ENCODE measurements at regions not wholly inside any gene's neighbourhood (a gene's known extent, or its start where the extent isn't known, plus 50 kb on each side); places are given as distances from the start of the nearest gene placed in this dataset.

- DNase-seq (ENCODE audit: low read depth, low spot score) (no peak), FAIRE-seq (no peak)
- Histone ChIP-seq H3K4me2 (ENCODE audit: control insufficient read depth, extremely low read depth, insufficient read depth, low read depth, low read length) (no peak overlapping the region), H2AFZ (ENCODE audit: control insufficient read depth, low read length) (no peak overlapping the region), H3K79me2 (ENCODE audit: control insufficient read depth, insufficient read depth, low read length) (no peaks in the 10 kb centered on the region), H3K4me1 (ENCODE audit: control insufficient read depth, extremely low read depth, insufficient read depth, low read length) (no peaks in the 10 kb centered on the region), H3K9me3 (ENCODE audit: control insufficient read depth, low read depth, low read length) (no peaks in the 10 kb centered on the region), H3K9ac (ENCODE audit: control insufficient read depth, extremely low read depth, insufficient read depth, low read length) (no peak overlapping the region), H4K20me1 (ENCODE audit: control insufficient read depth, extremely low read depth, insufficient read depth, low read length) (no peaks in the 10 kb centered on the region), H3K9me1 (ENCODE audit: control insufficient read depth, extremely low read depth, insufficient read depth, low read length) (no peaks in the 10 kb centered on the region), H3K4me3 (ENCODE audit: control insufficient read depth in 2 of 3, extremely low read depth in 1 of 3, insufficient read depth in 2 of 3, low read depth in 1 of 3, low read length in 3 of 3) (no peak overlapping the region), H3K36me3 (ENCODE audit: control insufficient read depth in 2 of 2, extremely low read depth in 1 of 2, insufficient read depth in 2 of 2, low read length in 2 of 2) (no peaks in the 10 kb centered on the region), H3K27me3 (ENCODE audit: control insufficient read depth, extremely low read depth, insufficient read depth, low read length) (no peaks in the 10 kb centered on the region), H3K27ac (ENCODE audit: control insufficient read depth, insufficient read depth, low read length) (no peak overlapping the region)
- dilution Hi-C loops (cut with MboI; ENCODE audit: extremely low pct_ligation_motif_present, low sequenced_read_pairs): no loop called here
- TF ChIP-seq, protein P1, sequence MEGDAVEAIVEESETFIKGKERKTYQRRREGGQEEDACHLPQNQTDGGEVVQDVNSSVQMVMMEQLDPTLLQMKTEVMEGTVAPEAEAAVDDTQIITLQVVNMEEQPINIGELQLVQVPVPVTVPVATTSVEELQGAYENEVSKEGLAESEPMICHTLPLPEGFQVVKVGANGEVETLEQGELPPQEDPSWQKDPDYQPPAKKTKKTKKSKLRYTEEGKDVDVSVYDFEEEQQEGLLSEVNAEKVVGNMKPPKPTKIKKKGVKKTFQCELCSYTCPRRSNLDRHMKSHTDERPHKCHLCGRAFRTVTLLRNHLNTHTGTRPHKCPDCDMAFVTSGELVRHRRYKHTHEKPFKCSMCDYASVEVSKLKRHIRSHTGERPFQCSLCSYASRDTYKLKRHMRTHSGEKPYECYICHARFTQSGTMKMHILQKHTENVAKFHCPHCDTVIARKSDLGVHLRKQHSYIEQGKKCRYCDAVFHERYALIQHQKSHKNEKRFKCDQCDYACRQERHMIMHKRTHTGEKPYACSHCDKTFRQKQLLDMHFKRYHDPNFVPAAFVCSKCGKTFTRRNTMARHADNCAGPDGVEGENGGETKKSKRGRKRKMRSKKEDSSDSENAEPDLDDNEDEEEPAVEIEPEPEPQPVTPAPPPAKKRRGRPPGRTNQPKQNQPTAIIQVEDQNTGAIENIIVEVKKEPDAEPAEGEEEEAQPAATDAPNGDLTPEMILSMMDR (optimal IDR thresholded peaks at IDR 0.05 in 1 of 3, IDR thresholded peaks at IDR 0.05 in 1 of 3, conservative IDR thresholded peaks at IDR 0.05 in 1 of 3; ENCODE audit: extremely low read depth in 1 of 3, insufficient read depth in 2 of 3, low read length in 3 of 3): no peak
- no peak for TF ChIP-seq EZH2 (IDR thresholded peaks at IDR 0.05; ENCODE audit: low read length)
Observed at GRCh38 chr4:17120761-17121160, 222.3 kb upstream of the LDB2 start.

GRCh38 chr4:17117746-17118145 is 219.3 kb upstream of the LDB2 start:
- no peak for FAIRE-seq
- Histone ChIP-seq H3K27me3 (ENCODE audit: control insufficient read depth, extremely low read depth, insufficient read depth, low read length) (no peaks in the 10 kb centered on the region), H3K4me2 (ENCODE audit: control insufficient read depth, extremely low read depth, insufficient read depth, low read depth, low read length) (no peak overlapping the region), H4K20me1 (ENCODE audit: control insufficient read depth, extremely low read depth, insufficient read depth, low read length) (no peaks in the 10 kb centered on the region), H3K9me3 (ENCODE audit: control insufficient read depth, low read depth, low read length) (no peaks in the 10 kb centered on the region), H3K4me1 (ENCODE audit: control insufficient read depth, extremely low read depth, insufficient read depth, low read length) (no peaks in the 10 kb centered on the region), H3K9ac (ENCODE audit: control insufficient read depth, extremely low read depth, insufficient read depth, low read length) (no peak overlapping the region), H3K36me3 (ENCODE audit: control insufficient read depth in 2 of 2, extremely low read depth in 1 of 2, insufficient read depth in 2 of 2, low read length in 2 of 2) (no peaks in the 10 kb centered on the region), H3K4me3 (ENCODE audit: control insufficient read depth in 2 of 3, extremely low read depth in 1 of 3, insufficient read depth in 2 of 3, low read depth in 1 of 3, low read length in 3 of 3) (no peak overlapping the region), H3K27ac (ENCODE audit: control insufficient read depth, insufficient read depth, low read length) (no peak overlapping the region), H2AFZ (ENCODE audit: control insufficient read depth, low read length) (no peak overlapping the region), H3K79me2 (ENCODE audit: control insufficient read depth, insufficient read depth, low read length) (no peaks in the 10 kb centered on the region), H3K9me1 (ENCODE audit: control insufficient read depth, extremely low read depth, insufficient read depth, low read length) (no peaks in the 10 kb centered on the region)
- dilution Hi-C loops (cut with MboI; ENCODE audit: extremely low pct_ligation_motif_present, low sequenced_read_pairs): no loop called here
- no peak for DNase-seq (ENCODE audit: low read depth, low spot score)
- TF ChIP-seq, protein P1 (optimal IDR thresholded peaks at IDR 0.05 in 1 of 3, IDR thresholded peaks at IDR 0.05 in 1 of 3, conservative IDR thresholded peaks at IDR 0.05 in 1 of 3; ENCODE audit: extremely low read depth in 1 of 3, insufficient read depth in 2 of 3, low read length in 3 of 3): no peak
- TF ChIP-seq EZH2 (IDR thresholded peaks at IDR 0.05; ENCODE audit: low read length): no peak

Data from keratinocyte (primary cell).